OCI-LY1 (cell line): ENCODE measurements at regions not wholly inside any gene's neighbourhood (a gene's known extent, or its start where the extent isn't known, plus 50 kb on each side); places are given as distances from the start of the nearest gene placed in this dataset.

Source experiments
- EZH2 ChIP-seq: fragments of 200-600 bp; sonication (generic), shearing (Covaris generic); IDR thresholded peaks from 2 replicates; pipeline ENCODE4 v1.8.0; 2017; ENCODE audit warnings: borderline replicate concordance, mixed run types, mild to moderate bottlenecking, antibody characterized with exemption, low read length, moderate library complexity, mixed read lengths
- TF ChIP-seq, protein P1 (sequence below): fragments of 200-600 bp; sonication (generic), shearing (Covaris generic); IDR thresholded peaks from 2 replicates; pipeline ENCODE4 v1.5.1; 2017; ENCODE audit warnings: mild to moderate bottlenecking, antibody characterized with exemption, low read length, moderate library complexity, mixed read lengths

DNA sequence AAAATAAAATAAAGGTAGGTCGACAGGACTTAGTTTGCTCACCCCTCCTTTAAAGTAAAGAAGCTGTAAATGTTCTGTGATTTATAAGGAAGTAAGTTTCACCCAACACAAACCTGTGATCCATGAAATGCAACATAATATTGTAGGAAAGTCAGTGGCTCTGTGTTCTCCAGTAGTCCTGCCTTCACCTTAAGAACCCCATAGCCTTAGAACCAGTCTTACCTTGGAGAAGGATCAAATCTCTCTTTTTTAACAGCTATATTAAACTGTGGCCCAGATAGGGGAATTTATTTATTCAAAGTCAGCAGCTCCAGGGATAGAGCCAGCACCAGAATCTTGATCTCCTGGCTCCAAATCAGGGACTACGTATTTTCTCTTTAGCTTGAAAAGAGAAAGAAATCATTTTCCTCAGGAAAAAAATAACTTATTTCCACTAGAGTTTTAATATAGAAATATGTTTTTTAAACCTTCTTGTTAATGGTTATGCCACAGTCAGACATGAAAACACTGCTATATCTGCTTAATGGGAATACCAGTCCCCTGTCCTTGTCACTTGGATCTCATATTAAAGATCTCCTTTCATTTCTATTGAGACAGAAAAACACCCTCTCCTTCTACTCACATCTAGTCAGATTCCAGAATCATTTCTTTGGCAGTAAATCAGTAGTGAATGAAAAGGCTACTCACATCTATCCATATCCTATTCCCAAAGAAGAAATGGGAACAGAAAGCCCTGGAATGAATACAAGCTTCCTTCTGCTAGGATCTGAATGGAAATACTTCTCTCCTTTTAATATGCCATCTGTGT is 269.2 kb upstream of the TNC start:
- TF ChIP-seq, protein P1, sequence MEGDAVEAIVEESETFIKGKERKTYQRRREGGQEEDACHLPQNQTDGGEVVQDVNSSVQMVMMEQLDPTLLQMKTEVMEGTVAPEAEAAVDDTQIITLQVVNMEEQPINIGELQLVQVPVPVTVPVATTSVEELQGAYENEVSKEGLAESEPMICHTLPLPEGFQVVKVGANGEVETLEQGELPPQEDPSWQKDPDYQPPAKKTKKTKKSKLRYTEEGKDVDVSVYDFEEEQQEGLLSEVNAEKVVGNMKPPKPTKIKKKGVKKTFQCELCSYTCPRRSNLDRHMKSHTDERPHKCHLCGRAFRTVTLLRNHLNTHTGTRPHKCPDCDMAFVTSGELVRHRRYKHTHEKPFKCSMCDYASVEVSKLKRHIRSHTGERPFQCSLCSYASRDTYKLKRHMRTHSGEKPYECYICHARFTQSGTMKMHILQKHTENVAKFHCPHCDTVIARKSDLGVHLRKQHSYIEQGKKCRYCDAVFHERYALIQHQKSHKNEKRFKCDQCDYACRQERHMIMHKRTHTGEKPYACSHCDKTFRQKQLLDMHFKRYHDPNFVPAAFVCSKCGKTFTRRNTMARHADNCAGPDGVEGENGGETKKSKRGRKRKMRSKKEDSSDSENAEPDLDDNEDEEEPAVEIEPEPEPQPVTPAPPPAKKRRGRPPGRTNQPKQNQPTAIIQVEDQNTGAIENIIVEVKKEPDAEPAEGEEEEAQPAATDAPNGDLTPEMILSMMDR, result no peak
- TF ChIP-seq EZH2, result no peak
